GM12878 (cell line): ENCODE measurements at regions not wholly inside any gene's neighbourhood (a gene's known extent, or its start where the extent isn't known, plus 50 kb on each side); places are given as distances from the start of the nearest gene placed in this dataset.

Experiments used
- ATAC-seq: fragments of 200-7000 bp; cut with Tn5 transposase; 3 replicates; pipeline ENCODE4 v1.9.1; 2020; ENCODE audit warnings: mild to moderate bottlenecking, moderate library complexity
- BruUV-seq: library from RNA; stranded (reverse); fragments of 400-500 nt; replicated peaks from 2 replicates; lab custom pipeline; 2021; lab: Mats Ljungman, UMichigan
- CTCF ChIA-PET: fragments of 300-600 bp; sonication (Branson Sonifier 250); formaldehyde crosslinking; extraction: SDS; loops from one replicate; lab custom pipeline; 2021; ENCODE audit warnings: inconsistent platforms; lab: Yijun Ruan, JAX
- POLR2A ChIA-PET: fragments of 350-600 bp; formaldehyde crosslinking; extraction: SDS; loops from one replicate; lab custom pipeline; 2021; ENCODE audit warnings: inconsistent platforms; lab: Charles Lee
- RAD21 ChIA-PET: fragments of 300-600 bp; sonication (Branson Sonifier 250); formaldehyde crosslinking; loops from one replicate; lab custom pipeline; 2023; ENCODE audit warnings: antibody characterized with exemption; ENCODE audit not compliant: unreplicated experiment; lab: Charles Lee
- SMC1A ChIA-PET: fragments of 300-600 bp; sonication (Branson Sonifier 250); formaldehyde crosslinking; loops from one replicate; lab custom pipeline; 2023; ENCODE audit not compliant: unreplicated experiment, uncharacterized antibody; lab: Charles Lee
- DNase-seq: peaks from one replicate; pipeline ENCODE4 v3.0.0-alpha.2; 2011; ENCODE audit warnings: low read depth, low spot score
- FAIRE-seq: peaks from 3 replicates; lab custom pipeline; 2011; peaks lifted over from hg19 to GRCh38; lab: Jason Lieb, UNC
- H2AFZ ChIP-seq: 2 replicates; pipeline ENCODE4 v1.6.0; 2011; ENCODE audit warnings: low read depth, low read length, control low read depth; ENCODE audit not compliant: control insufficient read depth
- H3K27ac ChIP-seq: 2 replicates; pipeline ENCODE4 v1.5.1; 2011; ENCODE audit warnings: control low read depth; ENCODE audit not compliant: control insufficient read depth, insufficient read depth
- H3K27me3 ChIP-seq, 2 experiments: replicated peaks in 1 of 2; 2 replicates each; pipeline versions ENCODE4 v1.6.0 to v1.6.1; 2011; ENCODE audit warnings: low read length in 1 of 2; ENCODE audit not compliant: control insufficient read depth in 2 of 2, insufficient read depth in 2 of 2
- H3K36me3 ChIP-seq, 2 experiments: 2 replicates each; pipeline ENCODE4 v1.5.1; 2011; ENCODE audit warnings: low read length in 1 of 2; ENCODE audit not compliant: control insufficient read depth in 2 of 2, insufficient read depth in 2 of 2
- H3K4me1 ChIP-seq: 2 replicates; pipeline ENCODE4 v1.6.1; 2011; ENCODE audit warnings: mild to moderate bottlenecking, low read length, moderate library complexity, mixed read lengths; ENCODE audit not compliant: control insufficient read depth, insufficient read depth
- H3K4me2 ChIP-seq: 2 replicates; pipeline ENCODE4 v1.6.0; 2011; ENCODE audit warnings: control low read depth; ENCODE audit not compliant: control insufficient read depth, insufficient read depth
- H3K4me3 ChIP-seq: fragments of 200-600 bp; sonication (generic); 2 replicates; pipeline ENCODE4 v1.5.1; 2016
- H3K79me2 ChIP-seq: 2 replicates; pipeline ENCODE4 v1.6.0; 2011; ENCODE audit warnings: low read length; ENCODE audit not compliant: control insufficient read depth, insufficient read depth
- H3K9ac ChIP-seq: 2 replicates; pipeline ENCODE4 v1.8.0; 2011; ENCODE audit warnings: low read length, control low read depth, mixed read lengths; ENCODE audit not compliant: control insufficient read depth, insufficient read depth
- H3K9me3 ChIP-seq: replicated peaks from 3 replicates; pipeline ENCODE4 v1.5.1; 2011; ENCODE audit warnings: mild to moderate bottlenecking, low read length; ENCODE audit not compliant: control insufficient read depth, insufficient read depth
- H4K20me1 ChIP-seq: 2 replicates; pipeline ENCODE4 v1.6.0; 2011; ENCODE audit not compliant: control insufficient read depth, insufficient read depth
- ATF3 ChIP-seq: IDR thresholded peaks from 2 replicates; pipeline ENCODE4 v1.6.1; 2011; ENCODE audit warnings: low read depth, mild to moderate bottlenecking, low read length, moderate library complexity, borderline replicate concordance; ENCODE audit errors: extremely low read depth
- ATF7 ChIP-seq: fragments of 450-650 bp; IDR thresholded peaks from 2 replicates; pipeline ENCODE4 v1.6.1; 2016; ENCODE audit warnings: low read depth, mild to moderate bottlenecking
- BCL11A ChIP-seq: IDR thresholded peaks from 2 replicates; pipeline ENCODE4 v1.6.1; 2011; ENCODE audit warnings: low read depth, low read length
- BCL3 ChIP-seq: IDR thresholded peaks from 2 replicates; pipeline ENCODE4 v1.6.1; 2011; ENCODE audit warnings: borderline replicate concordance, low read depth, mild to moderate bottlenecking, moderate library complexity, low read length; ENCODE audit not compliant: insufficient read depth, poor library complexity, severe bottlenecking
- CEBPZ ChIP-seq: fragments of 150-350 bp; IDR thresholded peaks from 2 replicates; pipeline ENCODE4 v1.6.1; 2016; ENCODE audit warnings: low read depth, low read length
- JUNB ChIP-seq: IDR thresholded peaks from 2 replicates; pipeline ENCODE4 v1.6.1; 2016; ENCODE audit warnings: antibody characterized with exemption, mild to moderate bottlenecking
- NBN ChIP-seq: fragments of 450-650 bp; IDR thresholded peaks from 2 replicates; pipeline ENCODE4 v1.6.1; 2016
- PAX5 ChIP-seq: IDR thresholded peaks from 2 replicates; pipeline ENCODE4 v1.6.1; 2011; ENCODE audit warnings: low read depth, low read length, borderline replicate concordance
- PML ChIP-seq: IDR thresholded peaks from 2 replicates; pipeline ENCODE4 v1.6.1; 2012; ENCODE audit warnings: low read length, inconsistent platforms
- RFX5 ChIP-seq: IDR thresholded peaks from 2 replicates; pipeline ENCODE4 v1.6.1; 2011; ENCODE audit warnings: low read depth, low read length, improper control_type of control experiment
- SMAD1 ChIP-seq: fragments of 450-650 bp; IDR thresholded peaks from 2 replicates; pipeline ENCODE4 v1.6.1; 2018; ENCODE audit warnings: mild to moderate bottlenecking, low read depth; ENCODE audit not compliant: partially characterized antibody
- SP1 ChIP-seq: IDR thresholded peaks from one replicate; pipeline ENCODE4 v1.6.1; 2011; ENCODE audit warnings: low read depth, low read length
- STAT1 ChIP-seq: fragments of 450-650 bp; conservative IDR thresholded peaks from 2 replicates; pipeline ENCODE4 v1.6.1; 2014; ENCODE audit warnings: antibody characterized with exemption, mild to moderate bottlenecking
- TAF1 ChIP-seq: IDR thresholded peaks from 2 replicates; pipeline ENCODE4 v1.6.1; 2011; ENCODE audit warnings: mild to moderate bottlenecking, low read depth, low read length, borderline replicate concordance
- TARDBP ChIP-seq: IDR thresholded peaks from 2 replicates; pipeline ENCODE4 v1.6.1; 2016; ENCODE audit warnings: borderline replicate concordance
- ZNF622 ChIP-seq: fragments of 450-650 bp; IDR thresholded peaks from 2 replicates; pipeline ENCODE4 v1.6.1; 2017; ENCODE audit warnings: mild to moderate bottlenecking, inconsistent platforms
- WGBS: methylation state at CpG from one replicate; pipeline ENCODE4 v1.1.6; 2016; ENCODE audit warnings: low lambda C conversion rate; ENCODE audit not compliant: insufficient replicate concordance, insufficient coverage; ENCODE audit errors: missing lambda C conversion rate; 5-methylcytosine and 5-hydroxymethylcytosine counted together
- in situ Hi-C: fragments of 300-500 bp; cut with MboI; formaldehyde crosslinking; loops from 9 replicates; pipeline ENCODE4 v1.14.3; 2018; ENCODE audit warnings: mixed read lengths
- intact Hi-C: fragments of 100-400 bp; cut with micrococcal nuclease; formaldehyde crosslinking; loops from one replicate; pipeline ENCODE4 v1.14.2; 2022; ENCODE audit not compliant: unreplicated experiment
- TF ChIP-seq, protein P1 (sequence below): IDR thresholded peaks from 2 replicates; pipeline ENCODE4 v1.6.1; 2012; ENCODE audit warnings: improper control_type of control experiment, low read depth, low read length; ENCODE audit not compliant: insufficient replicate concordance

DNA sequence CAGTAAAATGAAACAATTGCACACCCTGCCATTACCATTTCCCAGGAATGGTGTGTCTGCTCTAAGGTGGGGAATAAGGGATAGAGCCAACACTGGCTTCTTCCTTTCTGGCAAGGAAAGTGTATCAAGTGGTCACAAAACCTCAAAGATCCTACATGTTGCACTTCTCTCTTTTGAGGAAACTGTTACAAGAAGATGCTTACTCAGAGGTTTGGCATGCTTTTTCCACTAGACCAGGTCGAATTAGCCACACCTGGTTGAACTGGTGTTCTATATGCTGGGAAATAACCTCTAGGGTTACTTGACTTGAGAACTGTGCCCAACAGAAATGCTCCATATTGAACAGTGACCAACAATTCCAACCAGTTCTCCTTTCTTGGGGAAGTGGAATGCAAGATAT is 102.9 kb downstream of the LRRN1 start:
- H3K79me2 ChIP-seq: no peaks in the 10 kb centered on the region
- ChIA-PET RAD21 (no interaction called here), POLR2A (no interaction called here), SMC1A (interaction anchor here (0.6 kb wide), 1 partner anchor 132 kb away, joined by 3 read pairs; no protein-coding TSS in a partner anchor), CTCF (no interaction called here)
- no peak for ATAC-seq
- TF ChIP-seq CEBPZ (no peak), PML (no peak), BCL11A (no peak), ZNF622 (no peak), RFX5 (no peak), PAX5 (no peak), STAT1 (no peak), BCL3 (no peak), NBN (no peak), JUNB (no peak), SMAD1 (no peak), SP1 (no peak), TAF1 (no peak), ATF3 (no peak), TARDBP (no peak), ATF7 (no peak)
- TF ChIP-seq, protein P1, sequence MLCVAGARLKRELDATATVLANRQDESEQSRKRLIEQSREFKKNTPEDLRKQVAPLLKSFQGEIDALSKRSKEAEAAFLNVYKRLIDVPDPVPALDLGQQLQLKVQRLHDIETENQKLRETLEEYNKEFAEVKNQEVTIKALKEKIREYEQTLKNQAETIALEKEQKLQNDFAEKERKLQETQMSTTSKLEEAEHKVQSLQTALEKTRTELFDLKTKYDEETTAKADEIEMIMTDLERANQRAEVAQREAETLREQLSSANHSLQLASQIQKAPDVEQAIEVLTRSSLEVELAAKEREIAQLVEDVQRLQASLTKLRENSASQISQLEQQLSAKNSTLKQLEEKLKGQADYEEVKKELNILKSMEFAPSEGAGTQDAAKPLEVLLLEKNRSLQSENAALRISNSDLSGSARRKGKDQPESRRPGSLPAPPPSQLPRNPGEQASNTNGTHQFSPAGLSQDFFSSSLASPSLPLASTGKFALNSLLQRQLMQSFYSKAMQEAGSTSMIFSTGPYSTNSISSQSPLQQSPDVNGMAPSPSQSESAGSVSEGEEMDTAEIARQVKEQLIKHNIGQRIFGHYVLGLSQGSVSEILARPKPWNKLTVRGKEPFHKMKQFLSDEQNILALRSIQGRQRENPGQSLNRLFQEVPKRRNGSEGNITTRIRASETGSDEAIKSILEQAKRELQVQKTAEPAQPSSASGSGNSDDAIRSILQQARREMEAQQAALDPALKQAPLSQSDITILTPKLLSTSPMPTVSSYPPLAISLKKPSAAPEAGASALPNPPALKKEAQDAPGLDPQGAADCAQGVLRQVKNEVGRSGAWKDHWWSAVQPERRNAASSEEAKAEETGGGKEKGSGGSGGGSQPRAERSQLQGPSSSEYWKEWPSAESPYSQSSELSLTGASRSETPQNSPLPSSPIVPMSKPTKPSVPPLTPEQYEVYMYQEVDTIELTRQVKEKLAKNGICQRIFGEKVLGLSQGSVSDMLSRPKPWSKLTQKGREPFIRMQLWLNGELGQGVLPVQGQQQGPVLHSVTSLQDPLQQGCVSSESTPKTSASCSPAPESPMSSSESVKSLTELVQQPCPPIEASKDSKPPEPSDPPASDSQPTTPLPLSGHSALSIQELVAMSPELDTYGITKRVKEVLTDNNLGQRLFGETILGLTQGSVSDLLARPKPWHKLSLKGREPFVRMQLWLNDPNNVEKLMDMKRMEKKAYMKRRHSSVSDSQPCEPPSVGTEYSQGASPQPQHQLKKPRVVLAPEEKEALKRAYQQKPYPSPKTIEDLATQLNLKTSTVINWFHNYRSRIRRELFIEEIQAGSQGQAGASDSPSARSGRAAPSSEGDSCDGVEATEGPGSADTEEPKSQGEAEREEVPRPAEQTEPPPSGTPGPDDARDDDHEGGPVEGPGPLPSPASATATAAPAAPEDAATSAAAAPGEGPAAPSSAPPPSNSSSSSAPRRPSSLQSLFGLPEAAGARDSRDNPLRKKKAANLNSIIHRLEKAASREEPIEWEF: no peak
- H3K27me3 ChIP-seq: no peaks in the 10 kb centered on the region
- intact Hi-C loops (no loop called here), in situ Hi-C loops (no loop called here)
- FAIRE-seq: no peak
- WGBS: 0% methylated on average over 1 of the region's 1 CpG
- H2AFZ ChIP-seq: no peak overlapping the region
- no peaks in the 10 kb centered on the region for H3K36me3 ChIP-seq
- no peaks in the 10 kb centered on the region for H3K9me3 ChIP-seq
- H3K4me3 ChIP-seq: no peak overlapping the region
- no TSS peak for BruUV-seq
- no peak overlapping the region for H3K4me2 ChIP-seq
- no peaks in the 10 kb centered on the region for H4K20me1 ChIP-seq
- no peaks in the 10 kb centered on the region for H3K4me1 ChIP-seq
- no peak for DNase-seq
- no peak overlapping the region for H3K27ac ChIP-seq
- no peak overlapping the region for H3K9ac ChIP-seq
